ENCODE measurements at regions not wholly inside any gene's neighbourhood (a gene's known extent, or its start where the extent isn't known, plus 50 kb on each side); places are given as distances from the start of the nearest gene placed in this dataset.
A peak's percentile ranks its signal among the peaks of the same experiment; 100 is the strongest.

DNA sequence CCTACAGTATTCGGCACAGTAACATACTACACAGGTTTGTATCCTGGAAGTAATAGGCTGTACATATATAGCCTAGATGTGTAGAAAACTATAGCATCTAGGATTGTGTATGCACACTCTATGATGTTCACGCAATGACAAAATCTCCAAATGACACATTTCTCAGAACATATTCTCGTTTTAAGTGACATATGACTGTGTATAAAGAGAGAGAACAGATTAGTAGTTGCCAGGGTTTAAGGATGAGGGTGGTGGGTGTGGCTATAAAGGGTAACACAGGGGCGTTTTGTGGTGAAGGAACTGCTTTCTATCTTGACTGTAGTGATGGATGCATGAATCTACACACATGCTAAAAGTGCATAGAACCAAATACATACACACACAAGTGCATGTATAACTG lies 101.2 kb downstream of the ARL4A start:
- DNase-seq (ENCODE audit: low read depth): no peak
- H3K4me3 ChIP-seq (ENCODE audit: low read depth, low read length): no peak overlapping the region
- TF ChIP-seq CTCF (IDR thresholded peaks at IDR 0.05; ENCODE audit: insufficient read depth, low read length): no peak

DNA sequence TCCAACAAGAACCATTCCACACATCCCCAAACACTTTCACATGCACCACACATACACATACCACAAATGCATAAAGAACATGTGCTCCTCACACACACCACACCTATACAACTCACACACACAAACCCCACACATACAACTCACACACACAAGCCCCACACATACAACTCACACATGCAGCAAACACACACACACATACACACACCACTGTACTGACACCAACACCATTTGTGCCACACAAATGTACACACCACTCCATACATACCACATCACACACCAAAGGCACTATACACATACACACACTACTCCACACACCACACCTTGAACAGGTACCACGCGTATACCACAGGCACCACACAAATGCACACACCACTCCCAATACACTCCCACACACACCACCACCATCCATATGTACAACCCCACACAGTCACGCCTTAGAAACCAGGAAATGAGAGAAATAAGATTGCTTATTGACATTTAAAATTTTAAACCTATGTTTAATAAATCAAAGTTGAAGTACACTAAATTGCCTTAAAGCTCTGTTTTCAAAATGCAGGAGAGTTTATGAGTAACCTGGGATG lies 107.4 kb downstream of the ARL4A start:
- no peak for DNase-seq (ENCODE audit: low read depth)
- no peak for TF ChIP-seq CTCF (IDR thresholded peaks at IDR 0.05; ENCODE audit: insufficient read depth, low read length)
- no peak overlapping the region for H3K4me3 ChIP-seq (ENCODE audit: low read depth, low read length)

- H3K4me3 ChIP-seq (ENCODE audit: low read depth, low read length): no peak overlapping the region
- TF ChIP-seq CTCF (IDR thresholded peaks at IDR 0.05; ENCODE audit: insufficient read depth, low read length): no peak
- no peak for DNase-seq (ENCODE audit: low read depth)
Measured at GRCh38 chr7:12796397-12797127, 109.1 kb downstream of the ARL4A start.

DNA sequence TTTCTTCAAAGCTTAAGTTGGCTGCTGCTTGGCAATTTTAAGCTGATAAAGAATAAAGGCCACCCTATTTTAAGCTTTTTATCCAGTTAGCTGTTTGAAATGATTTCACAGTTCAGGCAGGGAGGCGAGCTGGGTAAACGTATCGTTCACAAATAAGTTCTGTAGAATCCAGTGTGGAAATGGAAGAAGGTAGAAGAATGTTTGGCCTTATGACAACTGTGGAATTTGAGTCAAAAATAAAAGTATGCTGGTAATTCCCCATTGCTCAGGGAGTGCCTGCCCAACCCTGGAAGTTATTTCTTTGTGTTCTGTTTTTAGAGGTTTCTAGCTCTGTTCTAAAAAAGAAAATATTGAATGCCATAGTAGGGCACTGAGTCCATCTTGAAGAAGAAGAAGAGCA lies 113.1 kb downstream of the ARL4A start:
- no peak for TF ChIP-seq CTCF (IDR thresholded peaks at IDR 0.05; ENCODE audit: insufficient read depth, low read length)

GRCh38 chr7:12801107-12801506 lies 113.7 kb downstream of the ARL4A start:
- no peak overlapping the region for H3K4me3 ChIP-seq (ENCODE audit: low read depth, low read length)
- DNase-seq (ENCODE audit: low read depth): no peak
- no peak for TF ChIP-seq CTCF (IDR thresholded peaks at IDR 0.05; ENCODE audit: insufficient read depth, low read length)

More for the DNA sequence above, 113.1 kb downstream of the ARL4A start:
- H3K4me3 ChIP-seq (ENCODE audit: low read depth, low read length): no peak overlapping the region
- DNase-seq (ENCODE audit: low read depth): peak; percentile 42

DNA sequence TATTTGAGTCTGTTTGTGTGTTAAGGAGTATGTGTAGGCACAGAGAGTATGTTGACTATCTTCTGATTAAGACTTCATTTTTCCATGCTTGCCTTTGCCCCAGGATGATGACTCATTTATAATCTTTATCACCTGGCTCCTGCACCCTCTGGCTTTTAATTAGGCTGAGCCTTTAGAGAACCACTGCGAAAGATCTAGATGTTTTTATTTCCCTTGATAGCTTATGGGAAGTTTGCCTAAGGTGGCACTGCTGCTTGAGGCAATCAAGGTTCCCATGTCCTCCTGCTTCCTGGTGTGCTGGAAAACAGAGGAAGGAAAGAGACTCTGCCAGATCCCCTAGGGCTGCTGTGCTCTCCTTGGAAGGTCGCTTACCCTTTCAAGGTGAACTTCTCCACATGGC lies 114.6 kb downstream of the ARL4A start:
- H3K4me3 ChIP-seq (ENCODE audit: low read depth, low read length): no peak overlapping the region
- no peak for DNase-seq (ENCODE audit: low read depth)
- no peak for TF ChIP-seq CTCF (IDR thresholded peaks at IDR 0.05; ENCODE audit: insufficient read depth, low read length)
